GM12872 (cell line): ENCODE measurements at regions not wholly inside any gene's neighbourhood (a gene's known extent, or its start where the extent isn't known, plus 50 kb on each side); places are given as distances from the start of the nearest gene placed in this dataset.

Source experiments
- TF ChIP-seq, protein P1 (sequence below): IDR thresholded peaks from 3 replicates; pipeline ENCODE4 v1.5.1; 2011; ENCODE audit warnings: low read depth, mild to moderate bottlenecking, low read length, moderate library complexity; ENCODE audit not compliant: insufficient read depth

DNA sequence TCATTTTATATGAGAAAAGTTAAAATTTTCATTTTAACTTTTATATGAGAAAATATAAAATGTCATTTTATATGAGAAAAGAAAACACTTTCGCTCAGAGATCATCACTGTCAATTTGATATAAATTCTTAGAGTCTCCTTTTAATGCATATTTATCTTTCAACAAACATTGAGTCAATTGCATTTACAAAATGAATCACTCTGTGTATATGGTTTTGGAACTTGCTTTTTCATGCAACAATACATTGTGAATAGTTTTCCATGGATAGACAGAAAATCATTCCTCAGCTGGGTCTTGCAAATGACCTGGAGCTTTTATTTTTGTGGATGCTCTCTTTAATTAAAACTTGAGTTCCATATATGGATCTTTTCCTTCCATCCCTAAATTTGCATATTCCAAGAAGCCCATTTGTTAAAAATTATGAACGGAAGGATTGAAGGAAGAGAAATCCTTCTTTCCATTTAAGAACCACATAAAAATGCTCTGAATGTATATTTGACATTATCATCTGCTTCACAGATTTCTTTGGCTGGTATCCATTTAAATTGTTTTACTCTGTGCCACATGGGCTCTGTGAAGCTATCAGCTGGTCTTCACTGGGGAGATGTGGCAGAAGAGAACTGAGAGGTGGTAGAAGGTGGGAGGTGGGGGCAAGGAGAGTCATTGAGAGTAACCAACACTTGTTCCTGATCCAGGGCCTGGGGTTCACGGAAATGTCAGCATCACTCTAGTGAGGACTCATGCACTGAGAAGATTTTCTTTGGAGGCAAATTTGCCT is 104.1 kb downstream of the QPCT start:
- TF ChIP-seq, protein P1, sequence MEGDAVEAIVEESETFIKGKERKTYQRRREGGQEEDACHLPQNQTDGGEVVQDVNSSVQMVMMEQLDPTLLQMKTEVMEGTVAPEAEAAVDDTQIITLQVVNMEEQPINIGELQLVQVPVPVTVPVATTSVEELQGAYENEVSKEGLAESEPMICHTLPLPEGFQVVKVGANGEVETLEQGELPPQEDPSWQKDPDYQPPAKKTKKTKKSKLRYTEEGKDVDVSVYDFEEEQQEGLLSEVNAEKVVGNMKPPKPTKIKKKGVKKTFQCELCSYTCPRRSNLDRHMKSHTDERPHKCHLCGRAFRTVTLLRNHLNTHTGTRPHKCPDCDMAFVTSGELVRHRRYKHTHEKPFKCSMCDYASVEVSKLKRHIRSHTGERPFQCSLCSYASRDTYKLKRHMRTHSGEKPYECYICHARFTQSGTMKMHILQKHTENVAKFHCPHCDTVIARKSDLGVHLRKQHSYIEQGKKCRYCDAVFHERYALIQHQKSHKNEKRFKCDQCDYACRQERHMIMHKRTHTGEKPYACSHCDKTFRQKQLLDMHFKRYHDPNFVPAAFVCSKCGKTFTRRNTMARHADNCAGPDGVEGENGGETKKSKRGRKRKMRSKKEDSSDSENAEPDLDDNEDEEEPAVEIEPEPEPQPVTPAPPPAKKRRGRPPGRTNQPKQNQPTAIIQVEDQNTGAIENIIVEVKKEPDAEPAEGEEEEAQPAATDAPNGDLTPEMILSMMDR, result no peak

DNA sequence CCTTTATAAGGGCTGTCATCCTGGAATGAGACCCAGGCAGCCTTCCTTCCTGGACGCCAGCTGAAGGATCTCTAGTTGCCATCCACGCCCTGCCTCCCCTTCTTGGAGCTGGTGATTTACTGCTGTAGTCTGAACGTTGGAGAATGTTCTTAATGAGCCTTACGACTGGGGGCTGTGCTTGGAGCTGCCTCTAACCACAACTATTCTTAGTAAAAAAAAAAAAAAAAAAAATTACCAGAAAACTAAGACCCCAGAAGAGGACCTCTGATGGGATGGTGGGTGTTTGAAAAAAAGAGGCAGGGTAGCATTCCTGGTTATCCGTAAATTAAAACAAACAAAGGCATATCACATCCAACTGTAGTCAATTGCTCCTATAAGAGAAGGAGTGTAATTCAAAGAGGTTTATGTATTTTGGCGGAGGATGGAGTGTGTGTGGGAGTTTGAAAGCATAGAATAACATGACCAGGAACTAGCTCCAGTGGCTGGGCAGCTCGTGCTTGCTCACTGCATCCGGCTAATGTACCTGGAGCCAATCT is 105.4 kb downstream of the QPCT start:
- TF ChIP-seq, protein P1, result no peak

DNA sequence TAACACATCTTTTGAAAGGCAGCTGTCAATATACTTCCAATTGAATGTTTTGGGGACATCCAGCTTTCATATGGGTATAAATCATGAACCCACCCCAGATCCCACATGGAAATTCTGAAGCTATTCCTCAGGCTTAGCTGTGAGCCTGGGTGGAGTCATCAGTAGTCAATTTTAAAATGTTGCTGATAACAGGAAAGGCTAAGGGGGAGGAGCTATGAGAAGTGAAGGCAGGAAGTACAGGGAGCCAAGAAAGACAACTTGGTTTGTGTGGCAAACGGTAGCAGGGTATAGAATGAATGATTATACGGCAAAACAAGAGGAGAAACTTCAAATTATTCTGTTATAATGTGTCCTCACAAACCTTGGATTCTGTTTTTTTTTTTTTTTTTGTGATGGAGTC is 108.6 kb downstream of the QPCT start:
- TF ChIP-seq, protein P1, result no peak

DNA sequence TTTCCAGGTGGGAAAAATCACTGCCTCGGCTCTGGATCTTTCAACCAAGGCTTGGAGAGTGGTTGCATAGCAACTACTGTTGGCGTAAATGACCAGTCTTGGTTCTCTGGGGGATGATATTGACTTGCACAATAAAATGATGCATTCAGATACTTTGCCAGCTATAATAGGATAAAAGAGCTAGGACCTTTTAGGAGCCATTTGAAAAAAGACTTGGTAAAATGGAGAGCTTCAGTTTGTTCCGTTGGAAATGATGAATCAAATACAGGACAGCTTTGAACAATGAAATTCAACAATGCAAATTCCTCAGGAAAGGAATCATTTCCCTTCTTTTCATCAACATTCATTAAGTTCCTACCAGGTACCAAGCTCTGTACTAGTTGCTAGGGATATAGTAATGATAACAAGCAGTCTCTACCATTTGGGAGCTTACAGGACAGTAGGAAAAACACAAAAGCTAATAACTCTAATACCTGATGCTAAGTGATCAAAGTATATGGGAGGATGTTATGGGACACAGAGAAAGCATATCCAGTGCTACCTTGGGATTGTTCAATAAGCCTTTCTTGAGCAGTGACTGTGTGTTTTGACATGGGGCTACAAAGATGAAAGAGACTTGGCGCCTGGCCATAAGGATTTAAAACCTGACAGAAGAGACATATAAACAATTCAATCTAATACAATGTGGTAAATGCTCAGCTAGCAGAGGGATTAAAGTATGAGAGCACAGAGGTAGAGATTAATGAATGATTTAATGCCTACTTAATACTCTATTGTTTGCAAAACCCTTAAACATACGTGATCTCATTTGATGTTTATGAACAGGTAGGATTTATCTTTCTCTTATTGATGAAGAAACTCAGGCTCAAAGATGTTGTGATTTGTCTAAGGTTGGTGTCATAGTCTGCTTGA is 110.7 kb downstream of the QPCT start:
- TF ChIP-seq, protein P1, result no peak

DNA sequence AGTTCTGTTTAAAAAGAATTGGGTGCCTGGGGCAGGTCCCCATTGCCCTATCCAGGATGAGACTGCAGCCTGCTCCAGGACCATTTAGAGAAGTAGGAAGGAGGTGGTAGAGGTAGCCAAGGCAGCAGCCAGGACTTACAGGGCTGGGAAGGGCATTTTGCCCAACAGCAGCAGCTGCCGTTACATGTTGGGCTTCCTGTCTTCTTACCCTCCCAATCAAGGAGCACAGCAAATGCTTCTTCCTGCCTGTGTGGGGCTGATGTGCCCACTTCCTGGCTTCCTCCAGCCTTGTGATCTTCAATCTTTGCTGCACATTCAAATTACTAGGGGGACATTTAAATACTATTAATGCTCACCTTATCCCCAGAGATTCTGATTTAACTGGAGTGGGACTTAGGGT is 112.0 kb downstream of the QPCT start:
- TF ChIP-seq, protein P1, result no peak

DNA sequence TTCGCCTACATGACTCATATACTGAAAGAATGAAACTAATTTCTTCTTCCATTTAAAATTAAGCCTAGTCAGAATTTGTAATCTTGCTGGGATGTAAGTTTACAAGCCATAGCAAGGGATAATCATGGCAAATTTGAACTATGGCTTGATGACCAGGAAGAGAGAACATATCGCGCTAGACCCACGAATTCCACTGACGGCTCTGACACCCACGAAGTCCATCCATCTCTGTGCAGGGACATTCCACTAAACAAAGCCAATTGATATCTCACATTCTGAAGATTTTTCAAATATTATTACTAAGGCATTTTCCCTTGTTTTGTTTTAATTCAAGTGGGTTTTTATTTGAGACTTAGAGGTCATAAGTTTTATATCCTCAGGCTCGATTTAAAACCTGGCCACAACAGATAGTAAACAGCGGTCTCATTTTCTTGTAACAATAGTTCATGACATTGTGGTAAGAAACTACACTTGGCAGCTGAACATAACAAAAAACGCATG is 113.0 kb downstream of the QPCT start:
- TF ChIP-seq, protein P1, result no peak

DNA sequence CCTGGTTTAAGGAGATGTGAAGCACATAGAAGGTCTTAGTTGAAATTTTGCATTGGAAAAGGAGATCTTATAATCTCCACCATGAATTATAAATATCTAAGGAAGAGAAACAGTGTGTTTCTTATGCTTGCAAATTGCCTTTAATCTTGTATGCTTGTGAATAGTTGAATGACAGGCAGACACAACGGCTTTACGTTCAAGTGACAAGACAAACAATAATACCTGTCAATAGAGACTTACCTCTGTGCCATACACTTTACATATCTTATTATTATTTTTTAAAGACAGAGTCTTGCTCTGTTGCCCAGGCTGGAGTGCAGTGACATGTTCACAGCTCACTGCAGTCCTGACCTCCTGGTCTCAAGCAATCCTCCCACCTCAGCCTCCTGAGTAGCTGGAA is 113.7 kb downstream of the QPCT start:
- TF ChIP-seq, protein P1, result no peak
